Esophagus muscularis mucosa (tissue), 4 donors: ENCODE measurements at regions not wholly inside any gene's neighbourhood (a gene's known extent, or its start where the extent isn't known, plus 50 kb on each side); places are given as distances from the start of the nearest gene placed in this dataset.

ENCODE experiments used
- CTCF ChIP-seq, 3 experiments: fragments of 200-600 bp in 2 of 3; fragments of 450-650 bp in 1 of 3; sonication (generic) in 2 of 3; IDR thresholded peaks; one replicate each; pipeline ENCODE4 v1.5.1; 2017 to 2019; ENCODE audit warnings: antibody characterized with exemption in 3 of 3, mild to moderate bottlenecking in 2 of 3, moderate library complexity in 1 of 3
- EP300 ChIP-seq: sonication (generic); formaldehyde crosslinking; IDR thresholded peaks from one replicate; pipeline ENCODE4 v1.6.1; 2017; ENCODE audit warnings: antibody characterized with exemption
- POLR2A ChIP-seq: fragments of 450-650 bp; IDR thresholded peaks from one replicate; pipeline ENCODE4 v1.6.1; 2017; ENCODE audit warnings: antibody characterized with exemption, moderate library complexity, mild to moderate bottlenecking, low read depth
- POLR2AphosphoS5 ChIP-seq, 2 donors: sonication (generic); formaldehyde crosslinking; IDR thresholded peaks; one replicate each; pipeline ENCODE4 v1.6.1; 2017; ENCODE audit warnings: antibody characterized with exemption in 2 of 2

GRCh38 chr11:70811915-70812314 is 413.6 kb downstream of the CTTN start:
- TF ChIP-seq CTCF (IDR thresholded peaks at IDR 0.05) (no peak), EP300 (no peak), POLR2A (no peak), POLR2AphosphoS5 (IDR thresholded peaks at IDR 0.05) (no peak)
